Esophagus squamous epithelium (tissue), 4 donors: ENCODE measurements at regions not wholly inside any gene's neighbourhood (a gene's known extent, or its start where the extent isn't known, plus 50 kb on each side); places are given as distances from the start of the nearest gene placed in this dataset.

Experiments used
- CTCF ChIP-seq, 6 experiments: fragments of 450-650 bp in 4 of 6; fragments of 200-600 bp in 2 of 6; sonication (generic) in 2 of 6; IDR thresholded peaks; one replicate each; pipeline ENCODE4 v1.5.1; 2016 to 2019; ENCODE audit warnings: antibody characterized with exemption in 6 of 6, mild to moderate bottlenecking in 4 of 6, moderate library complexity in 4 of 6
- POLR2A ChIP-seq, 4 donors: fragments of 450-650 bp; IDR thresholded peaks; one replicate each; pipeline ENCODE4 v1.6.1; 2017; ENCODE audit warnings: antibody characterized with exemption in 4 of 4, mild to moderate bottlenecking in 4 of 4, moderate library complexity in 3 of 4

- TF ChIP-seq CTCF (IDR thresholded peaks at IDR 0.05) (no peak), POLR2A (IDR thresholded peaks at IDR 0.05) (no peak)
Measured at GRCh38 chr9:88682431-88682831, 147.5 kb downstream of the NXNL2 start.
